ENCODE measurements at regions not wholly inside any gene's neighbourhood (a gene's known extent, or its start where the extent isn't known, plus 50 kb on each side); places are given as distances from the start of the nearest gene placed in this dataset.
"Not testable (repeated sequence)": the region's sequence is repeated elsewhere in the genome, so short reads cannot be mapped to it uniquely, and the experiment has no call there.

DNA sequence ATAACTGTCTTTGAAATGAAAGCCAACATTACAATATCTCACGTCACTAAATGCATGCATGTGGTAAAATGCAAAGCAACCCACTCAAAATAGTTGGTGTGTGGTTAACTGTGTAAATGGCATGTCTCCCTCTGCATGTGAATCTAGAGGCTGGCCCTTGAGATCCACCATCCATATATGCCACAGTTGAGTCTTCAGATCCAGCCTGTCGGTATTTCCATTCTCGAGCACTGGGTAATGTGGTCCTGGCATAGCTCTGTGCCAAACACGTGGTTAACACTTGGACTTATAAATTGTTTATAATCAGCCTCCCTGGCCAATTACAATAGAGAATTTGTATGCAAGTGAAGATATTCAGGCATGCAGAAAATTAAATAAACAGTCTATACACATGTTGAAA, 90.3 kb downstream of the LYZL1 start:
- H2AFZ ChIP-seq (ENCODE audit: control insufficient read depth, low read length) = no peak overlapping the region
- no peak overlapping the region for H3K4me2 ChIP-seq (ENCODE audit: control insufficient read depth, extremely low read depth, insufficient read depth, low read depth, low read length)
- no peaks in the 10 kb centered on the region for H3K9me1 ChIP-seq (ENCODE audit: control insufficient read depth, extremely low read depth, insufficient read depth, low read length)
- no peak for FAIRE-seq
- H3K27me3 ChIP-seq (ENCODE audit: control insufficient read depth, extremely low read depth, insufficient read depth, low read length) = no peaks in the 10 kb centered on the region
- H4K20me1 ChIP-seq (ENCODE audit: control insufficient read depth, extremely low read depth, insufficient read depth, low read length) = no peaks in the 10 kb centered on the region
- no peak overlapping the region for H3K4me3 ChIP-seq (ENCODE audit: control insufficient read depth in 2 of 3, extremely low read depth in 1 of 3, insufficient read depth in 2 of 3, low read depth in 1 of 3, low read length in 3 of 3)
- no peaks in the 10 kb centered on the region for H3K4me1 ChIP-seq (ENCODE audit: control insufficient read depth, extremely low read depth, insufficient read depth, low read length)
- TF ChIP-seq EZH2 (IDR thresholded peaks at IDR 0.05; ENCODE audit: low read length) = no peak
- TF ChIP-seq, protein P1, sequence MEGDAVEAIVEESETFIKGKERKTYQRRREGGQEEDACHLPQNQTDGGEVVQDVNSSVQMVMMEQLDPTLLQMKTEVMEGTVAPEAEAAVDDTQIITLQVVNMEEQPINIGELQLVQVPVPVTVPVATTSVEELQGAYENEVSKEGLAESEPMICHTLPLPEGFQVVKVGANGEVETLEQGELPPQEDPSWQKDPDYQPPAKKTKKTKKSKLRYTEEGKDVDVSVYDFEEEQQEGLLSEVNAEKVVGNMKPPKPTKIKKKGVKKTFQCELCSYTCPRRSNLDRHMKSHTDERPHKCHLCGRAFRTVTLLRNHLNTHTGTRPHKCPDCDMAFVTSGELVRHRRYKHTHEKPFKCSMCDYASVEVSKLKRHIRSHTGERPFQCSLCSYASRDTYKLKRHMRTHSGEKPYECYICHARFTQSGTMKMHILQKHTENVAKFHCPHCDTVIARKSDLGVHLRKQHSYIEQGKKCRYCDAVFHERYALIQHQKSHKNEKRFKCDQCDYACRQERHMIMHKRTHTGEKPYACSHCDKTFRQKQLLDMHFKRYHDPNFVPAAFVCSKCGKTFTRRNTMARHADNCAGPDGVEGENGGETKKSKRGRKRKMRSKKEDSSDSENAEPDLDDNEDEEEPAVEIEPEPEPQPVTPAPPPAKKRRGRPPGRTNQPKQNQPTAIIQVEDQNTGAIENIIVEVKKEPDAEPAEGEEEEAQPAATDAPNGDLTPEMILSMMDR (optimal IDR thresholded peaks at IDR 0.05 in 1 of 3, IDR thresholded peaks at IDR 0.05 in 1 of 3, conservative IDR thresholded peaks at IDR 0.05 in 1 of 3; ENCODE audit: extremely low read depth in 1 of 3, insufficient read depth in 2 of 3, low read length in 3 of 3) = no peak
- no peak overlapping the region for H3K27ac ChIP-seq (ENCODE audit: control insufficient read depth, insufficient read depth, low read length)
- no peaks in the 10 kb centered on the region for H3K79me2 ChIP-seq (ENCODE audit: control insufficient read depth, insufficient read depth, low read length)
- H3K9ac ChIP-seq (ENCODE audit: control insufficient read depth, extremely low read depth, insufficient read depth, low read length) = no peak overlapping the region
- H3K9me3 ChIP-seq (ENCODE audit: control insufficient read depth, low read depth, low read length) = no peaks in the 10 kb centered on the region
- dilution Hi-C loops (cut with MboI; ENCODE audit: extremely low pct_ligation_motif_present, low sequenced_read_pairs) = no loop called here
- DNase-seq (ENCODE audit: low read depth, low spot score) = no peak
- H3K36me3 ChIP-seq (ENCODE audit: control insufficient read depth in 2 of 2, extremely low read depth in 1 of 2, insufficient read depth in 2 of 2, low read length in 2 of 2) = no peaks in the 10 kb centered on the region

DNA sequence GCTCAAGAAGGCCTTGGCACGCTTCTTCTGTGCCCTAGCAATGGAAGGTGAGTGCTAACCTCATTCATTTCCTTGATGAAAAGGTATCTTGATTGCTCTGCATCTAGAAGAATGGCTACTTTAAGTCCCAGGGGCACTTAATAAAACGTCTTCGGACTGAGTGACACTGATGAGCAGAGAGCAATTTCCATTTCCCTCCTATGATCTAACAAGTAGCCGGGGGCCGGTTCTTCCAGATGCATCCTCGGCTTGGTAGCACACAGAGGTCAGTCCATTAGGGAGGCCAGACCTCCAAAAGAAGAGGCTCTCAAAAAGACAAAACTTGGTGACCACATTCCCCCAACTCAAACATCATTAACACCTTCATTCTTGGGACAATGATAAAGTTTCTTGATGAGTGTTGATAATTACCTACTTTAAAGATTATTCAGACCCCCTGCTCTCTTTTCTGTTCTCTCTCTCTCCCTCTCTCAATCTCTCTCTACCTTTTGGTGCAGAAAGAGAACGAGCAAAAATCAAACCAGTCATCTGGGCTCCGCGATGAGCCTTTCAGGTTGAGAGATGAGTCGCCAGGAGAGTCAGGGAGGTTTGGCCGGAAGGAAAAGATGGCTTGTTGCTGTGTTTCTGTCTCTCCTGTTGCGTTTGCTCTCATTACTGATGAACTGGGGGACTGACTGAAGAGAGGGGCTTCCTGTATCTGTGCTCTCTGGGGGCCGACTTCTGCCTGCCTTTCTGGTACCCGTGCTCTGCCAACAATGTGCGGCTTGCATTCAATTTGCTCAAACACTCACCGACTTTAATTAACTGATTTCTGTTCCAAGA, 91.1 kb downstream of the LYZL1 start:
- H3K36me3 ChIP-seq (ENCODE audit: control insufficient read depth in 2 of 2, extremely low read depth in 1 of 2, insufficient read depth in 2 of 2, low read length in 2 of 2); H3K4me2 ChIP-seq (ENCODE audit: control insufficient read depth, extremely low read depth, insufficient read depth, low read depth, low read length); H3K4me1 ChIP-seq (ENCODE audit: control insufficient read depth, extremely low read depth, insufficient read depth, low read length); H3K79me2 ChIP-seq (ENCODE audit: control insufficient read depth, insufficient read depth, low read length); H3K9me3 ChIP-seq (ENCODE audit: control insufficient read depth, low read depth, low read length); dilution Hi-C loops (cut with MboI; ENCODE audit: extremely low pct_ligation_motif_present, low sequenced_read_pairs); H2AFZ ChIP-seq (ENCODE audit: control insufficient read depth, low read length); H4K20me1 ChIP-seq (ENCODE audit: control insufficient read depth, extremely low read depth, insufficient read depth, low read length); FAIRE-seq; H3K9ac ChIP-seq (ENCODE audit: control insufficient read depth, extremely low read depth, insufficient read depth, low read length); H3K4me3 ChIP-seq (ENCODE audit: control insufficient read depth in 2 of 3, extremely low read depth in 1 of 3, insufficient read depth in 2 of 3, low read depth in 1 of 3, low read length in 3 of 3); H3K27me3 ChIP-seq (ENCODE audit: control insufficient read depth, extremely low read depth, insufficient read depth, low read length); H3K9me1 ChIP-seq (ENCODE audit: control insufficient read depth, extremely low read depth, insufficient read depth, low read length); H3K27ac ChIP-seq (ENCODE audit: control insufficient read depth, insufficient read depth, low read length); DNase-seq (ENCODE audit: low read depth, low spot score): not testable (repeated sequence)

DNA sequence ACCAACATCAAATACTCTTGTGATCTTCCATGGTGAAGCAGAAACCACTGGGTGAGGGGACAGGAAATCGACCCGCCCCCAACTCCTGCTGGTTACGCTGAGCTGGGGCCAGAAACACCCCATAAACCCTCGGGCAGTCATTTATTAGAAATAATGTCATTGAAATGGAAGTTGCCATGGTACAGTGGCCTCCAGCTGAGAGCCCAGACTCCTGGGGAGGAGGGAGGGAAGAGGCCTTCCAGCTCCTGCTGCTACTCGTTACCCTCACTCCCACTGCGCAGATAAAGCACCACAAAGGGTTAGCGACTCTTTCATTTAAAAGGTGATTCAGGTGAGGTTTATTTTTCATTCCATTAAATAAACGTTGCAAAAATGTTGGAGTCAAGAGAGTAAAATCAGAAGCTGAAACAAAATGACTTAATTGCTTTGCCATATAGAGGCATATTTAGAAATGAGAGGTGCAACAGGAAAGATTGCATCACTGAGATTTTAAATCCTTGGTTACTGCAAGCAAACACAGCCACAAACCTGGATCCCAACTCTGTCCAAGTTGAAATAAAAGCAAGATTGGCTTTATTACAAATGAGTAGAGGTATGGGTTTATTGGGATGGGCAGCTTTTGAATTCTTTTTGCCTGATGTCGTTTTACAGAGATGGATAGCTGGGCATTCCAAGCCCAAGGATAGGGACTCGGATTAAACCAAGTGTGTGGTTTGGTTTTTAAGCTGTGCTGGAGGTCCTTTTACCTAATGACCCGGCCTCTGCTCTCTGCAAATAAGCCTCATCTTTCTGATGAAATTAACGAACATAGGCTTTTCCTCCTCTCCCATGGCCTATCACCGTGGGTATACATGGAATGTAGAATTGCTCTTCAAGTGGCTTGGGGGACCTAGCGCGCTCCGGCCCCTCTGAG, 92.0 kb downstream of the LYZL1 start:
- H2AFZ ChIP-seq (ENCODE audit: control insufficient read depth, low read length); H3K4me2 ChIP-seq (ENCODE audit: control insufficient read depth, extremely low read depth, insufficient read depth, low read depth, low read length); H3K4me1 ChIP-seq (ENCODE audit: control insufficient read depth, extremely low read depth, insufficient read depth, low read length); H3K36me3 ChIP-seq (ENCODE audit: control insufficient read depth in 2 of 2, extremely low read depth in 1 of 2, insufficient read depth in 2 of 2, low read length in 2 of 2); H3K27ac ChIP-seq (ENCODE audit: control insufficient read depth, insufficient read depth, low read length); H3K79me2 ChIP-seq (ENCODE audit: control insufficient read depth, insufficient read depth, low read length); dilution Hi-C loops (cut with MboI; ENCODE audit: extremely low pct_ligation_motif_present, low sequenced_read_pairs); FAIRE-seq; DNase-seq (ENCODE audit: low read depth, low spot score); H3K9me1 ChIP-seq (ENCODE audit: control insufficient read depth, extremely low read depth, insufficient read depth, low read length); H3K9ac ChIP-seq (ENCODE audit: control insufficient read depth, extremely low read depth, insufficient read depth, low read length); H3K4me3 ChIP-seq (ENCODE audit: control insufficient read depth in 2 of 3, extremely low read depth in 1 of 3, insufficient read depth in 2 of 3, low read depth in 1 of 3, low read length in 3 of 3); H4K20me1 ChIP-seq (ENCODE audit: control insufficient read depth, extremely low read depth, insufficient read depth, low read length); H3K9me3 ChIP-seq (ENCODE audit: control insufficient read depth, low read depth, low read length); H3K27me3 ChIP-seq (ENCODE audit: control insufficient read depth, extremely low read depth, insufficient read depth, low read length): not testable (repeated sequence)

All from keratinocyte (primary cell).